ENCODE measurements at regions not wholly inside any gene's neighbourhood (a gene's known extent, or its start where the extent isn't known, plus 50 kb on each side); places are given as distances from the start of the nearest gene placed in this dataset.
"Not testable (repeated sequence)": the region's sequence is repeated elsewhere in the genome, so short reads cannot be mapped to it uniquely, and the experiment has no call there.

DNA sequence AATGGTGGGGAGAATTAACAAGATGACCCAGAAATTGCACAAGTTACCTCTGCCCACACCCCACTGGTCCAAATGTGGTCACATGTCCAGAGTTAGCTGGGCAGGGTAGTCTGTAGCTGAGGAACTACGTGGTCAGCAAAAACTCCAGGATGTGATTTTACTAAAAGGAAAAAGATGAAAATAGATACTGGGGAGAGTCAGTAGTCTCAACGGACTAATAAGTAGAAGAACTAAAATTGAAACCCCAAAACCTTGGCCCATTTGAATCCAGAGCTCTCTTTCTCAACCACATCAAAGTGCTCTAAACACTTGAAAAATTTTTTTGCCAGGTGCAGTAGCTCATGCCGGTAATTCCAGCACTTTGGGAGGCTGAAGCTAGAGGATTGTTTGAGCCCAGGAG, 146.3 kb downstream of the SKIDA1 start:
- intact Hi-C loops (cut with DNase I): no loop called here

DNA sequence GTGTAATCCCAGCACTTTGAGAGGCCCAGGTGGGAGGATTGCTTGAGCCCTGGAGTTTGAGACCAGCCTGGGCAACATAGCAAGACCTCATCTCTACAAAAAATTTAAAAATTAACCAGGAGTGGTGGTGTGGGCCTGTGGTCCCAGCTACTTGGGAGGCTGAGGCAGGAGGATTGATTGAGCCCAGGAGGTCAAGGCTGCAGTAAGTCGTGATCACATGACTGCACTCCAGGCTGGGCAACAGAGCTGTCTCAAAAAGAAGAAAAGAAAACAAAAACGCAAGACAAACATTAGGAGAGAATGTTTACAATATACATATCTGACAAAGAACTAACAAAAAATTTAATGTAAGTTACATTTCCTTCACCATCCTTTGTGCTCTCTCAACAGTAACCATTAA, 150.2 kb downstream of the SKIDA1 start:
- intact Hi-C loops (cut with DNase I); DNase-seq (ENCODE audit: low spot score); H3K27me3 ChIP-seq (replicated peaks; ENCODE audit: insufficient read depth); H3K9me3 ChIP-seq; H3K36me3 ChIP-seq; H3K4me1 ChIP-seq (replicated peaks); H3K4me3 ChIP-seq; H3K27ac ChIP-seq: not testable (repeated sequence)
- 79% methylated on average over 2 of the region's 2 CpGs for WGBS

More for the DNA sequence above, 146.3 kb downstream of the SKIDA1 start:
- DNase-seq (ENCODE audit: low spot score): no peak
- no peaks in the 10 kb centered on the region for H3K36me3 ChIP-seq
- WGBS: 88% methylated on average over 3 of the region's 3 CpGs
- no peak overlapping the region for H3K4me3 ChIP-seq
- TF ChIP-seq, protein P1, sequence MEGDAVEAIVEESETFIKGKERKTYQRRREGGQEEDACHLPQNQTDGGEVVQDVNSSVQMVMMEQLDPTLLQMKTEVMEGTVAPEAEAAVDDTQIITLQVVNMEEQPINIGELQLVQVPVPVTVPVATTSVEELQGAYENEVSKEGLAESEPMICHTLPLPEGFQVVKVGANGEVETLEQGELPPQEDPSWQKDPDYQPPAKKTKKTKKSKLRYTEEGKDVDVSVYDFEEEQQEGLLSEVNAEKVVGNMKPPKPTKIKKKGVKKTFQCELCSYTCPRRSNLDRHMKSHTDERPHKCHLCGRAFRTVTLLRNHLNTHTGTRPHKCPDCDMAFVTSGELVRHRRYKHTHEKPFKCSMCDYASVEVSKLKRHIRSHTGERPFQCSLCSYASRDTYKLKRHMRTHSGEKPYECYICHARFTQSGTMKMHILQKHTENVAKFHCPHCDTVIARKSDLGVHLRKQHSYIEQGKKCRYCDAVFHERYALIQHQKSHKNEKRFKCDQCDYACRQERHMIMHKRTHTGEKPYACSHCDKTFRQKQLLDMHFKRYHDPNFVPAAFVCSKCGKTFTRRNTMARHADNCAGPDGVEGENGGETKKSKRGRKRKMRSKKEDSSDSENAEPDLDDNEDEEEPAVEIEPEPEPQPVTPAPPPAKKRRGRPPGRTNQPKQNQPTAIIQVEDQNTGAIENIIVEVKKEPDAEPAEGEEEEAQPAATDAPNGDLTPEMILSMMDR (IDR thresholded peaks at IDR 0.05): no peak
- TF ChIP-seq POLR2A (IDR thresholded peaks at IDR 0.05): no peak
- no peak for TF ChIP-seq POLR2AphosphoS5 (IDR thresholded peaks at IDR 0.05)
- H3K27ac ChIP-seq: no peak overlapping the region
- H3K4me1 ChIP-seq (replicated peaks): no peaks in the 10 kb centered on the region
- no peaks in the 10 kb centered on the region for H3K9me3 ChIP-seq
- no peaks in the 10 kb centered on the region for H3K27me3 ChIP-seq (replicated peaks; ENCODE audit: insufficient read depth)

DNA sequence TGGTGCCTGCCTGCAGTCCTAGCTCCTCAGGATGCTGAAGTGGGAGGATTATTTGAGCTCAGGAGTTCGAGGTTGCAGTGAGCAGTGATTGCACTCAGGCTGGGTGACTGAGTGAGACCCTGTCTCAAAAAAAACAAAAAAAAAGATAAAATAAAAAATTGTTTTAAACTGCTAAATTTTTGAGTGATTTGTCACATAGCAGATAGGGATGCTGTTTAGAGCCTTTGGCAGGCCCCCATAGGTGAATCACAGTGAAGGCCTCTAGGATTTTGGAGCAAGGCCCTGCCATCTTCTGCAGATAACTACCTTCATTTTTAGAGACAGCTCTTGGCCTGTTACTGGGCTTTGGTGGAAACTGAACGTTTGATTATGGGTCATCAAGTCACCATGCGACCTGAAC, 151.6 kb downstream of the SKIDA1 start:
- H3K4me3 ChIP-seq; H3K27me3 ChIP-seq (replicated peaks; ENCODE audit: insufficient read depth); H3K36me3 ChIP-seq; H3K4me1 ChIP-seq (replicated peaks); H3K27ac ChIP-seq; H3K9me3 ChIP-seq; DNase-seq (ENCODE audit: low spot score); intact Hi-C loops (cut with DNase I): not testable (repeated sequence)
- WGBS: 86% methylated on average over 3 of the region's 3 CpGs

DNA sequence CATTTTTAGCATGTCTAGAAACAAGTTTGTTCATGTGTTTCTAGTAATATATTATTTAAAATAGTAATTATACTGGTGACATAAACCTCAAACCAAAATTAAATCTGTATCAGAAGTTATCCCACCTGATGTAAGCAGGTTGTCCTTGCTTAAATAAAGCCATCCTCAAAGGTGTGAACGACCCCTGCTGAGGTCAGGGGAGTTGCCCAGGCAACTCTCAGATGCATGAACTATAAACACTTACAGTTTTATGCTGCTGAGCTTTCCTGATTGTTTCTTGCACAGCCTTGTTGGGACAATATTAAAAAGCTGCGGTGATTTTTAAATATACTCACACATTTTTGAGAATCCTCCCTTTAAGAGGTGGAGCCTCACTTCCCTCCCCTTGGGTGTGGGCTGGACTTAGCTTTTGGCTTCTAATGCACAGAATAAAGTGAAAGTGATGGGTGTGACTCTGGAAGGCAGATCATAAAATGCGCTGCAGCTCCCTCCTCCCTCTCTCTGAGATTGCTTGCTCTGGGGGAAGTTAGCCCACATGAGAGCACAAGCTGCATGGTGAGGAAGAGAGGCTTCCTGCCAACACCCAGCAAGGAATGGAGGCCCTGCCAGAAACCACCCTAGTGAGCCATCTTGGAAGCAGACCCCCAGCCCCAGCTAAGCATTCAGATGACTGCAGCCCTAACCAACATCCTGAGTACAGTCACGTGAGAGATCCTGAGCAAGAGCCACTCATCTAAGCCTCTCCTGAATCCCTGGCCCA, 152.7 kb downstream of the SKIDA1 start:
- TF ChIP-seq POLR2A (IDR thresholded peaks at IDR 0.05) (no peak), POLR2AphosphoS5 (IDR thresholded peaks at IDR 0.05) (peak; percentile 52)
- TF ChIP-seq, protein P1 (IDR thresholded peaks at IDR 0.05): no peak
- Histone ChIP-seq H3K9me3 (no peaks in the 10 kb centered on the region), H3K27ac (no peak overlapping the region), H3K36me3 (no peaks in the 10 kb centered on the region), H3K27me3 (replicated peaks; ENCODE audit: insufficient read depth) (no peaks in the 10 kb centered on the region), H3K4me3 (no peak overlapping the region), H3K4me1 (replicated peaks) (no peaks in the 10 kb centered on the region)
- intact Hi-C loops (cut with DNase I): no loop called here
- WGBS: 31% methylated on average over 4 of the region's 4 CpGs
- DNase-seq (ENCODE audit: low spot score): peak; percentile 39

DNA sequence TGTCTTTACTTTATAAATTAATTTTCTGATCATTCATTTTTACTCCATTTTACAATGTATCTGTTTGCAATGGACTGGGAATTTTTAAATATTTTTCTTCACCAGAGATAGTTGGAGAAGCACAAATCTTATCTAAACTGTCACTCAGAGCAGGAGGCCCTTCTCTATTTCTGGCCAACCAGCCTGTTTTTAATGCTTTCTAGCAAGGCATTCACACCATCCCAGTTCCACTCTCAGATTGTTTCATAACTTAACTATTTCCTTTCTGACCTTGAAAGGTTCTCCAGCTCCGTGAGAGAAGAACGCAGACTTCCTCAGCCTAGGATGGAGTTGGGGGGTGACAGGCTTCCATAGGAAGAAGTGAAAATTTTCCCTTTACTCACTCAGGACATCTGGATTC, 155.8 kb downstream of the SKIDA1 start:
- no peak overlapping the region for H3K4me3 ChIP-seq
- no peaks in the 10 kb centered on the region for H3K4me1 ChIP-seq (replicated peaks)
- H3K27ac ChIP-seq: no peak overlapping the region
- 76% methylated on average over 2 of the region's 2 CpGs for WGBS
- no peaks in the 10 kb centered on the region for H3K27me3 ChIP-seq (replicated peaks; ENCODE audit: insufficient read depth)
- no peaks in the 10 kb centered on the region for H3K9me3 ChIP-seq
- intact Hi-C loops (cut with DNase I): no loop called here
- no peaks in the 10 kb centered on the region for H3K36me3 ChIP-seq
- TF ChIP-seq, protein P1 (IDR thresholded peaks at IDR 0.05): no peak
- TF ChIP-seq POLR2A (IDR thresholded peaks at IDR 0.05) (no peak), POLR2AphosphoS5 (IDR thresholded peaks at IDR 0.05) (no peak)
- DNase-seq (ENCODE audit: low spot score): no peak

DNA sequence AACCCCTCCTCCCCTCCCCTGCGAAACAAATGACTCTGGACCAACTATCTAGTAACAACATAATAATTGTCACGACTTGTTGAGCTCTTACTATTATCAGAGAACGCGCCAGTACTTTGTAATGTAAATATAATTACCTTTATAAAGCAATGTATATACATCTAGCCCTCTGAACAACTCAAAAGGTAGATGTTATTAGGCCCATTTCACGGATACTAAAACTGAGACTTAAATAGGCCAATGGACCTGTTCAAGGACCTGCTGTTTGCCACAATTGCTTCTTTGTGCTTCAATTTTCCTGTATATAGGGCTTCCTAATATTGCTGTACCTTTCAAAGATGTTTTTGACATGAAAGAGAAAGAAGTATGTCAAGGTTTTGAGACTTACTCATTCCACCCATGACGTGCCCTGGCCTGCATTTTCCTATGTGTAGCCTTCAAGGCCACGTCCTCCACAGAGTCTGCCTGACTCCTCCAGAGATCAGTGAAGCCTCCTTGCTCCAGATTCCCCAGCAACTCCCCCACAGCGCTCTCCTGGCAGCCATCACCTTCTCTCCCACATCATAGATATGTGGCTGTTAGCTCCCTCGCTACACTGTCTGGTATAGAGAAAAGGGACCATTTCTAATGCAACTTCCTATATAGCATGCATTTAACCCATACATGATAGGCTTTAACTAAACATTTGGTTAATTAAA, 156.6 kb downstream of the SKIDA1 start:
- Histone ChIP-seq H3K4me3 (no peak overlapping the region), H3K4me1 (replicated peaks) (no peaks in the 10 kb centered on the region), H3K27me3 (replicated peaks; ENCODE audit: insufficient read depth) (no peaks in the 10 kb centered on the region), H3K36me3 (no peaks in the 10 kb centered on the region), H3K27ac (no peak overlapping the region), H3K9me3 (no peaks in the 10 kb centered on the region)
- intact Hi-C loops (cut with DNase I): no loop called here
- TF ChIP-seq POLR2AphosphoS5 (IDR thresholded peaks at IDR 0.05) (no peak), POLR2A (IDR thresholded peaks at IDR 0.05) (no peak)
- TF ChIP-seq, protein P1 (IDR thresholded peaks at IDR 0.05): no peak
- no peak for DNase-seq (ENCODE audit: low spot score)
- 83% methylated on average over 9 of the region's 9 CpGs for WGBS
